Testis (tissue), 2 donors: ENCODE measurements at regions not wholly inside any gene's neighbourhood (a gene's known extent, or its start where the extent isn't known, plus 50 kb on each side); places are given as distances from the start of the nearest gene placed in this dataset.

Source experiments
- POLR2A ChIP-seq: fragments of 450-650 bp; IDR thresholded peaks from one replicate; pipeline ENCODE4 v1.6.1; 2017; ENCODE audit warnings: antibody characterized with exemption, mild to moderate bottlenecking, moderate library complexity
- TF ChIP-seq, protein P1 (sequence below), 3 experiments: fragments of 450-650 bp in 2 of 3; fragments of 200-600 bp in 1 of 3; sonication (generic) in 1 of 3; IDR thresholded peaks; one replicate each; pipeline ENCODE4 v1.5.1; 2016 to 2019; ENCODE audit warnings: antibody characterized with exemption in 3 of 3, mild to moderate bottlenecking in 2 of 3, moderate library complexity in 1 of 3

DNA sequence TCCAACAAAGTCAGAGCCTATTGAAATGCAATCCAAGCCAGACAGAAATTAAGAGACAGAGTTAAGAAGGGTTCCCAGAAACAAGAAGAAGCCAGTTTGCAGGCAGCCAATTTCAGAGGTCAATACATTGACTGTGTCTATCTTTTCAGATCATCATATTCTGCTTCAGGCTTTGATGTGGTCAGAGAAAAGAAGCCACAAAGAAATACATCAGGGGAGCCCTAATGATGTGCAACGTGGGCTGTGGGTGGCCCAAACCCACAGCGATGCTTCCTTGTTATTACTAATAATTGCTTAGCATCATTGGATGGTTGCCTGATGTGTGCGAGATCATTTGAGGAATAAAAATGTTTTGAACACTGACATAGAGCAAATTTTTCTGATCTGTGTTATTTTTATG lies 99.0 kb upstream of the DUSP21 start:
- TF ChIP-seq, protein P1, sequence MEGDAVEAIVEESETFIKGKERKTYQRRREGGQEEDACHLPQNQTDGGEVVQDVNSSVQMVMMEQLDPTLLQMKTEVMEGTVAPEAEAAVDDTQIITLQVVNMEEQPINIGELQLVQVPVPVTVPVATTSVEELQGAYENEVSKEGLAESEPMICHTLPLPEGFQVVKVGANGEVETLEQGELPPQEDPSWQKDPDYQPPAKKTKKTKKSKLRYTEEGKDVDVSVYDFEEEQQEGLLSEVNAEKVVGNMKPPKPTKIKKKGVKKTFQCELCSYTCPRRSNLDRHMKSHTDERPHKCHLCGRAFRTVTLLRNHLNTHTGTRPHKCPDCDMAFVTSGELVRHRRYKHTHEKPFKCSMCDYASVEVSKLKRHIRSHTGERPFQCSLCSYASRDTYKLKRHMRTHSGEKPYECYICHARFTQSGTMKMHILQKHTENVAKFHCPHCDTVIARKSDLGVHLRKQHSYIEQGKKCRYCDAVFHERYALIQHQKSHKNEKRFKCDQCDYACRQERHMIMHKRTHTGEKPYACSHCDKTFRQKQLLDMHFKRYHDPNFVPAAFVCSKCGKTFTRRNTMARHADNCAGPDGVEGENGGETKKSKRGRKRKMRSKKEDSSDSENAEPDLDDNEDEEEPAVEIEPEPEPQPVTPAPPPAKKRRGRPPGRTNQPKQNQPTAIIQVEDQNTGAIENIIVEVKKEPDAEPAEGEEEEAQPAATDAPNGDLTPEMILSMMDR (IDR thresholded peaks at IDR 0.05) = no peak
- TF ChIP-seq POLR2A = no peak
